ENCODE measurements at regions not wholly inside any gene's neighbourhood (a gene's known extent, or its start where the extent isn't known, plus 50 kb on each side); places are given as distances from the start of the nearest gene placed in this dataset.

DNA sequence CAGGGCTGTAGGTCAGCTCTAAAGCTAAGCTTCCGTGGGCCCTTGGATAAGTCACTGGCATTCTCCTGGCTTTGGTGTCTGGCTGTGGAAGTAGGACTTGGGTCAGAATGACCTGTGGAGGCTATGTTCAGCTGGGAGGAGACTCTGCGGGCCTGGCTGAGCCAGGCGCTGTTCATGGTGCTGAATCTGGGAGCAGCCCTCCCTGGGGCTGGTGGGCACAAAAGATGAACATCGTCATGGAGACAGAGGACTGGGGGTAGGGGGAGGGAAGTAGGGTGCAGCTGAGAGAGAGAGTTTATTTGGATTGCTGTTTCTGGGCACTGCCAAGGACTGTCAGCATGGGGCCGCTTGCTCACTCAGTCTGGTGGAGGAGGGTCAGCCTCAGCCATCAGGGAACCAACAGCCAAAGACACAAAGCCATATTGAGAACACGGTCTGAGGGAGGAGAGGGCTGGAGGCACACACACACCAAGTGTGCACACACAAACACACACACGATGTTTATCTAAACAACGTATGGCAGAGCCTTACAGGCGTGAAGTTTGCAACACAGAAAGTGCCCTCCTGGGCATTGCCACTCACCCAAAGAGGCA lies 120.7 kb upstream of the LINGO1 start:
- DNase-seq (no peak), ATAC-seq (replicated peaks) (no peak)
- Mint-ChIP-seq H3K9me3 (no peaks in the 10 kb centered on the region), H3K36me3 (no peaks in the 10 kb centered on the region), H3K27me3 (peaks cover 21 to 32% of the 10 kb centered on the region in 2 donors), H3K27ac (no peak overlapping the region), H3K4me1 (peaks cover 0 to under 1% of the 10 kb centered on the region in 2 donors), H3K4me3 (no peak overlapping the region)

DNA sequence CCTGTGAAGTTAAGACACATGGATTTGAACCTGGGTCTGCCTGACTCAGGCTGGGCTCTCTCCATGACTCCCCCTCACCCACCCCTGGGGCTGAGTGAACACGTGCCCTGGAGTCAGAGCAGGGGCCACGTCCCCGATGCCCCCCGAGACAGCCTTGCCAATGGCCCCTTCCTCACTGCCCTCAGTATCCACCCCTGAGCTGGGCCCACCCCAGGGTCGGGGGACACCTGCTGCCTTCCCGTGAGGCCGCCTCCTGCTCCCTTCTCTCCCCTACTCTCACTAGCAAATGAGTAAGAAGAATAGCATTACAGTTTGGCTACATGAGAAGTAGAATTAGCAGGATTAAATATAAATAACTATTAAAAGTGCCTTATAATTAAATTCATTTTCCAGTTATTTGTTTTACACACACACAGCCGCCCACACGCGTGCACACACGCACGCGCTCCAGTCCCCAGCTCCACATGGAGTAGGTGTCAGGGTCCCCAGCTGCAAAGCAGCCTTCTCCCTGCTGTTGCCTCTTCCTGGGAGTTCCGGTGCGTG lies 117.4 kb upstream of the LINGO1 start:
- Mint-ChIP-seq H3K27me3 (peaks cover 16 to 19% of the 10 kb centered on the region in 2 donors), H3K4me1 (peaks cover 7 to 14% of the 10 kb centered on the region in 2 donors), H3K9me3 (no peaks in the 10 kb centered on the region), H3K4me3 (no peak overlapping the region), H3K27ac (no peak overlapping the region), H3K36me3 (no peaks in the 10 kb centered on the region)
- DNase-seq (no peak), ATAC-seq (replicated peaks) (no peak)

DNA sequence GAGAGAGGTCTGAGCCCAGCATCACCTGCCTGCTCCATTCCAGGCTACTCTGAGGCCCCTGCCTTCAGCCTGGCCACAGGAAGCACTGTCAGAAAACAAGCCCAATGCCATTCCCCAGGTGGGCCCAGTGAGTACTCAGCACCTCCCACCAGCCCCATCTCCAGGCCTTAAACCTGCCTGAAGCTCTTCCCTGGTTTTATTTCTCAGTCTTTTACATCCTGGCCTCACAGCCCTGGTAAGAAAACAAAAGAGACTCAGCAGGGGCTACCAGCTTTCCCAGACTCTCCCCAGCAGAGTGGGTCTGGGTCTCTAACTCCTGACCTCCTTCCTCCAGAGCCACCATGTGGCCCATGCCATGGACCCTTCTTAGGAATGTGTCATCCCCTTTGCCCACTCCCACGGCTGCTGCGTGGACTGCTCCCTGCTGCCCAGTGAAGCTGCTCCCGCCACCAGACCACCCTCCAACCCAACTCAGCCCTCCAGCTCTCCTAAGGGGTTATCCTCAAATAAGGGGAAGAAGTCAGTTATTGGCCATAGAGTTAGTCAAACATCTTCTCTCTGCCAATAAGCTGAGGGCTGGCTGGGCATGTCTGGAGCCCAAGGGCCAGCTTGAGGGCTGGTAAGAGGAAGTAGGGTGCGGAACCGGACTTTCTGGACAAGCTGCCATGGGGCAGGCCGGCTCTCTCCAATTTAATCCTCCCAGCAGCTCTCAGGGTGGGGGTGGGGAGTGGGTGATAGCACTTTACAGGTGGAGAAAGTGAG lies 116.7 kb upstream of the LINGO1 start:
- ATAC-seq (replicated peaks): no peak
- no peaks in the 10 kb centered on the region for H3K9me3 Mint-ChIP-seq

DNA sequence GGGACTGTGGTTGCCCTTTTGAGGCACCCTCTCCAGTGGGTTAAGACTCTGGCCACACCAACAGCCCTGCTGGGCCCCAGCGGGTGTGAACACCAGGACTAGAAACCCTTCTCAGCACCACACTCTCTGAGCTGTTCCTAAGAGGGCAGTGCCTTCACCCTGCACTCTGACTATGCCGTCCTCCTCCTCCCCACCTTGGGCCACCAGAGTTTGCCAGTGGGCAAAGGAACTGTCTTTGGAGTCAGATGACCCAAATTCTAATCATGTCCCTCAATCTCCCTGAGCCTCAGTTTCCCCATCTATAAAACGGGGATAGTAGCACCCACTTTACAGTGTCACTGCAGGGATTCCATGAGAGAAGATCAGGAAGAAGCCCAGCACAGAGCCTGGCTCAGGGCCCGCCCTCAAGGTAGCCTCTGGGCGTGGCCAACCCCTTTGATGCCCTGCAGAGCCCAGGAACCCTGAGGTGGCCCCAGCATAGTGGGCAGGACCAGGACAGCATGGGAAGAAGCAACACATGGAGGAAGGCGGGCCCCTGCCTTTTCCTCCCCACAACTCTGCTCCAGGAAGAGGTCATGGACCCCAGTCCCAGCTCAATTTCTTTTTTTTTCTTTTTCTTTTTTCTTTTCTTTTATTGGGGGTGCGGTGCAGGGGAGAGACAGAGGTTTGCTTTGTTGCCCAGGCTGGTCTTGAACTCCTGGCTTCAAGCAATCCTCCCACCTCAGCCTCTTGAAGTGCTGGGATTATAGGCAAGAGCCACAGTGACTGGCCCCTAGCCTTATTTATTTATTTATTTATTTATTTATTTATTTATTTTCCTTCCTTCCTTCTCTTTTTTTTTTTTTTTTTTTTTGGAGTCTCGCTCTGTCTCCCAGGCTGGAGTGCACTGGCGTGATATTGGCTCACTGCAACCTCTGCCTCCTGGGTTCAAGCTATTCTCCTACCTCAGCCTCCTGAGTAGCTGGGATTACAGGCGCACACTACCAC lies 115.7 kb upstream of the LINGO1 start:
- no peak overlapping the region for H3K4me3 Mint-ChIP-seq
- peaks cover 7 to 14% of the 10 kb centered on the region in 2 donors for H3K4me1 Mint-ChIP-seq
- DNase-seq (no peak), ATAC-seq (replicated peaks) (peak; percentile 12 to 20)
- peaks cover 9 to 14% of the 10 kb centered on the region in 2 donors for H3K27me3 Mint-ChIP-seq
- no peaks in the 10 kb centered on the region for H3K36me3 Mint-ChIP-seq
- H3K9me3 Mint-ChIP-seq: no peaks in the 10 kb centered on the region
- H3K27ac Mint-ChIP-seq: no peak overlapping the region

More for the DNA sequence above, 116.7 kb upstream of the LINGO1 start:
- Mint-ChIP-seq H3K27ac (no peak overlapping the region), H3K4me3 (no peak overlapping the region), H3K4me1 (peaks cover 7 to 14% of the 10 kb centered on the region in 2 donors), H3K27me3 (peaks cover 16 to 19% of the 10 kb centered on the region in 2 donors), H3K36me3 (no peaks in the 10 kb centered on the region)
- DNase-seq: no peak

DNA sequence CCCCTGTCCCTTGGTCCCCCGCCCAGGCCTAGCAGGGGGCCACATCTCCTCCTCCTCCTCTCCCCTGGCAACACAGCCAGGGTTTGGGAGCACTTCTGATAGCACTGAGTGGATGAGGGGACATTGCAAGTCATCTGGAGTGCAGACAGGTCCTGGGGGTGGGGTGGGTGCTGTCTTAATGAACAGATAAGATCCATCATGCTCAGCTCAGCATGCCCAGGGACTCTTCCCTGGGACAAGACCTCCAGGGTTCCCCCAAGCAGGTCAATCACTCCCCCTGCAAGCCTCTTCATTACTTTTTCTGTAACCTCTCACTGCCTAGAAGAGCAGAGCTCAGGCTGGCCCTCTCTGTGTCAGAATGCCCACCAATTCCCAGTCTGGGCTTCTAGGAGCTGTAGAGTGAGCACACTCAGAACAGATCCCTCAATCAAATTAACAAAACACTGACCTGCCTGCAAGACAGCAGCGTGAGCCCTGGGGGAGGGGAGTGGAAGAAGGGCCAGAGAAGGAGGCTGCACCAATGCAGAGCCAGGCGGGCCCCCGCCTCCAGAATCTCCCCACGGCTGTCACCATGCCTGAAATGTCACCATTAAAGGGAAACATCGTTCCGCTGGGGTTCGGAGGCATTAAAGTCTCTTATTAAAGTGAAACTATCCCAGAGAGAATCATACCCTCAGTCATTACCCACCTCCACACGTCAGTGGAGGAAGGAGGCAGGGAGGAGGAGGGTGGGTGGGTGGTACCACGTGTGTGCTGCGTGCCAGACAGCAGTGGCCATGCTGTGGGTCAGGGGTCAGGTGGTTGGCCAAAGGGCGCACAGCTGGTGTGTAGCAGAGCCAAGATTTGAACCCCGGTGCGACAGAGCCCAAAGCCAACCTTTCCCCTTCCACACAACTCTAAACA lies 114.7 kb upstream of the LINGO1 start:
- DNase-seq (no peak), ATAC-seq (replicated peaks) (peak; percentile 41 to 45)
- no peak overlapping the region for H3K27ac Mint-ChIP-seq
- peaks cover 7 to 14% of the 10 kb centered on the region in 2 donors for H3K4me1 Mint-ChIP-seq
- no peaks in the 10 kb centered on the region for H3K36me3 Mint-ChIP-seq
- H3K9me3 Mint-ChIP-seq: no peaks in the 10 kb centered on the region
- peaks cover 0 to 11% of the 10 kb centered on the region in 2 donors for H3K27me3 Mint-ChIP-seq
- H3K4me3 Mint-ChIP-seq: no peak overlapping the region

DNA sequence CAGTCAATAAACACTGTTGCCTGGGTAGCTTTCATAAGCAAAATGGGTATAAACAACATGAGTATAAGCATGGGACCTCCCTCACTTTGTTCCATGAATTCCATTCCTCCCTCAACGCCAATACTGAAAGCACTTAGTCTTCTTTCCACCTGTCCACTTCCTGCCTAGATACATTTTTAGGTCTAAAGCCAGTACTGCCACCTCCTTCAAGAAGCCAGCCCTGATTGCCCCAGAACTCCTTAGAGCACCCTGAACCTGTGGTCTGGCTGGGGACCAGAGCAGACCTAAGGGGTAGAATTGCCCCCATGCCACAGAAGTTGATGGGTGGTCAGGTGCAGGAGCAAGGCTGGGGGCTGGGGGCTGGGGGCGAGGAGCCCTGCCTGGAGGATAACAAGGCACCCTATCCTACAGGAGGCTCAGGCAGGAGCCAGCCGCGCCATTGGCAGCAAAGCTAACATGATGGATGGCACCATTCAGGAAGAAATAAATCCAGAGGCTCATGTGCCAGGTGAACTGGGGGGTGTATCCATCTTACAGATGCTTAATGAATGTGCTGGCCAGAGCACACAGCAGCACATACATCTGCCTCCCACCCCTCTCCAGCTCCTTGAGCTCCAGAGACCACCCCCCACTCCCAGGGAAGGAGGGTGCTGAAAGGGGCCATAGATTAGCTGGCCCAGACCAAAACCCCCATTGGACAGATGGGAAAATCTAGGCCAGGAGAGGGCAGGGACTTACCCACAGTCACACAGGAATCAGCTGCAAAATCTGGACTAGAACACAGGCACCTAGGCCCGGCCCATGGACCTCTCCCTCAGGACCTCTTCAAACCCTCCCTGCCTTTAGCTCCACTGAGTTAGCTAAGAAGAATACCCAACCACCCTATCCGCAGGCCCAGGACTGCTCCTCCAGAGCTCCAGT lies 113.8 kb upstream of the LINGO1 start:
- no peak overlapping the region for H3K4me3 Mint-ChIP-seq
- no peak overlapping the region for H3K27ac Mint-ChIP-seq
- H3K36me3 Mint-ChIP-seq: no peaks in the 10 kb centered on the region
- H3K27me3 Mint-ChIP-seq: peaks cover 0 to 14% of the 10 kb centered on the region in 2 donors
- H3K4me1 Mint-ChIP-seq: peaks cover 7 to 14% of the 10 kb centered on the region in 2 donors
- ATAC-seq (replicated peaks) (no peak), DNase-seq (no peak)
- H3K9me3 Mint-ChIP-seq: no peaks in the 10 kb centered on the region

DNA sequence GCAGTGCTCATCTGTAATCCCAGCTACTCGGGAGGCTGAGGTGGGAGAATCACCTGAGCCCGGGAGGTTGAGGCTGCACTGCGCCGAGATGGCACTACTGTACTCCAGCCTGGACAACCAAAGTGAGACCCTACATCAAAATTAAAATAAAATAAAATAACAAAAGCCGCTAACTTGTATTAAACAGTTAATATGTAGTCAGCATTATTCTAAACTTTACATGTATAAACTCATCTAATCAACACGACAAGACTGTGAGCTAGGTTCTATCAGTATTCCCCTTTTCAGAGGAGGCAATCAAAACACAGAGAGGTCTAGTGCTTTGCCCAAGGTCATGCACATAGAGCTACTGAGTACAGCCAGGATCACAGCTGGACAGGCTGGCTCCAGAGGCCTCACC lies 111.7 kb upstream of the LINGO1 start:
- ATAC-seq (replicated peaks) (no peak), DNase-seq (no peak)
- no peak overlapping the region for H3K4me3 Mint-ChIP-seq
- peaks cover 7 to 14% of the 10 kb centered on the region in 2 donors for H3K4me1 Mint-ChIP-seq
- peaks cover 9 to 12% of the 10 kb centered on the region in 2 donors for H3K27me3 Mint-ChIP-seq
- H3K36me3 Mint-ChIP-seq: no peaks in the 10 kb centered on the region
- H3K27ac Mint-ChIP-seq: no peak overlapping the region
- no peaks in the 10 kb centered on the region for H3K9me3 Mint-ChIP-seq

DNA sequence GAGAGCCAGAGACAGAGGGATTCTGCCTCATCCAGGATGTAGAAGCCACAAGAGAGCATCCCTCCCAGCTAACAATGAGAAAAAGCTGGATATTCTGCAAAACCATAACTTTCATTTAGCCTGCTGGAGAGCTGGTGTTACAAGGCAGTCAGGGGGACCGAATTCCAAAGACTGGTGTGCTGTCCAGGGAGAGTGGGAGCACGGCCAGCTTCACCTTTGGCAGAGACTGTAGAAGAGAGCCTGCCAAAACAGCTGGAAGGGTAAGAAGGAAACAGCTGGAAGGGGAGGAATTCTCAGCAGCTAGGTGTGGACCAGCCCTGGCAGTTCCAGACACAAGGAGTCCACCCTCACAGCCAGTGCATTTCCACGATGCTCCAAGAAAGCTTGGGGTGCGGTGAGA lies 109.9 kb upstream of the LINGO1 start:
- peaks cover 27% of the 10 kb centered on the region in 2 donors for H3K27me3 Mint-ChIP-seq
- H3K4me1 Mint-ChIP-seq: peaks cover 5 to 7% of the 10 kb centered on the region in 2 donors
- no peak overlapping the region for H3K27ac Mint-ChIP-seq
- DNase-seq (no peak), ATAC-seq (replicated peaks) (no peak)
- H3K4me3 Mint-ChIP-seq: no peak overlapping the region
- H3K9me3 Mint-ChIP-seq: no peaks in the 10 kb centered on the region
- H3K36me3 Mint-ChIP-seq: no peaks in the 10 kb centered on the region

DNA sequence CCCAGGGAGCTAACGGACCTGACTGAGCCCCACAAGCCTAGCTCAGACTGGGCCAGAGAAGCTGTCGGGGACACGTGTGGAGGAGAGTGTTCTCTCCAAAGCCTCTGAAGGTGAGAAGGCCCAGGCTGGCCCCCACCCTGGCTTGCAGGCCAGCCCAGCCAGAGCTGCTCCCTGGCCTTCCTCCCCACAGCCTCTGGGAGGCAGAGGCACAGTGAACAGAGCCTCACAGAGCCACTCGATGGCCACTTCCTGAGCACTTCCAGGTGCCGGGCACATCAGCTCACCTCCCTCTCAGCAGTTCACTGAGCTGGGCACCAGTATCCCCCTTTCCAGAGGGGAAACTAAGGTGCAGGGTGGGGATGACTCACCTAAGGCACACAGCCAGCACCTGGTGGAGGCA lies 109.4 kb upstream of the LINGO1 start:
- H3K9me3 Mint-ChIP-seq: no peaks in the 10 kb centered on the region
- DNase-seq: no peak
- peaks cover 2% of the 10 kb centered on the region in 2 donors for H3K4me1 Mint-ChIP-seq
- no peak for ATAC-seq (replicated peaks)
- no peaks in the 10 kb centered on the region for H3K36me3 Mint-ChIP-seq
- peaks cover 27 to 29% of the 10 kb centered on the region in 2 donors for H3K27me3 Mint-ChIP-seq
- H3K4me3 Mint-ChIP-seq: no peak overlapping the region
- H3K27ac Mint-ChIP-seq: no peak overlapping the region

DNA sequence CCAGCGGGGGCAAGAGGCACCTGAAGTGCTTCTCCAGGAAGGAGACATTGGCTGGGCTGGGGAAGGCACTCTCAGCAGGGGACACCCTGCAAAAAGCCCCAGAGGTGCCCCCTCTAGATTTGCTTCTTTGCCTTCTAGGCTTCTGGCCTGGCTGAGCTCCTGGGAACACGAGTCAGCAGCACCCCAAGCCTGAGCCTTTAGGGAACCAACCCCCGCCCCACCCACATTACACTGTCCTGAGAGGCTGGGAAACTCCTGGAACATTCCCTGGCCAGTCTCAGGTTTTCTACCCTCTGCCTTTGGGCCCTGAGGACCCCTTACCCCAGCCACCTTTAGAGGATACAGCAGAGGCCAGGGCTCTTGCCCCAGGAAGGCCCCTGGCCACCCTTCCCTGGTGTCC lies 108.4 kb upstream of the LINGO1 start:
- H3K9me3 Mint-ChIP-seq: no peaks in the 10 kb centered on the region
- no peaks in the 10 kb centered on the region for H3K36me3 Mint-ChIP-seq
- no peak overlapping the region for H3K4me3 Mint-ChIP-seq
- DNase-seq (no peak), ATAC-seq (replicated peaks) (no peak)
- peaks cover 27 to 29% of the 10 kb centered on the region in 2 donors for H3K27me3 Mint-ChIP-seq
- H3K4me1 Mint-ChIP-seq: no peaks in the 10 kb centered on the region
- H3K27ac Mint-ChIP-seq: no peak overlapping the region

DNA sequence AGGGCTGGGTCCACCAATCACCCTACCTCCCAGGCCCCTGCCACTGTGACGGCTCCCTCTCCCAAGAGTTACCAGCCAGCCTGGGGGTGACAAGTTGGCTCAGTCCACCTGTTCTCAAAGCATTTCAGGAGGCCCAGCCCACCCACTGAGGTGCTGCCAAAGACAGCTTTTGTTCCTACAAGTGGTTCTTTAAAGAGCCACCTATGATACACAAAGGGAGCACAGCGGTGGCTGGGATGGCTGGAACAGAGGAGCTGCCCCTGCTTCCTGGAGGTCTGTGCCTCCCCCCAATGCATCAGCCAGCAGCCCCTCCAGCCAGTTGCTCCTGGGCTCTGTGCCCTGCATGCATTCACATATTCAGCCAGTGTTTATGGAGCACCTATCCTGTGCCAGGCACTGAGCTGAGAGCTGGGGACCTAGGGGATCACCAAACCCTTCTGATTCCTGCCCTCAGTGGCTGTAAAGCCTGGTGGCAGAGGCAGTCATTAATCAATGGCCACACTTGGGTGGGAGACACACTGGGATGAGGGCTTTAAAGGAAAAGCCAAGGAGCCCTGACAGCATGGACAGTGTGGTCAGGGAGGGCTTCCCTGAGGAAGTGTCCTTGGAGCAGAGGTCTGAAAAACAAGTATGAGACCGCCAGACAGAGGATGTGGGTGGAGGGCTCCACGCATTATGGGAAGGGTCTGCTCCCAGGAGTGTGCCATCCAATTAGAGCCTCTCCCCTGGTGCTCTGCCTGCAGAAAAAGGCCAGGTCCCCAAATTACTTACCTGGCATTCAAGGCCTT lies 107.1 kb upstream of the LINGO1 start:
- Mint-ChIP-seq H3K27me3 (peaks cover 27 to 29% of the 10 kb centered on the region in 2 donors), H3K27ac (no peak overlapping the region), H3K4me3 (no peak overlapping the region), H3K4me1 (no peaks in the 10 kb centered on the region), H3K9me3 (no peaks in the 10 kb centered on the region), H3K36me3 (no peaks in the 10 kb centered on the region)
- no peak for ATAC-seq (replicated peaks)
- DNase-seq: no peak
